ENCODE measurements at regions not wholly inside any gene's neighbourhood (a gene's known extent, or its start where the extent isn't known, plus 50 kb on each side); places are given as distances from the start of the nearest gene placed in this dataset.

DNA sequence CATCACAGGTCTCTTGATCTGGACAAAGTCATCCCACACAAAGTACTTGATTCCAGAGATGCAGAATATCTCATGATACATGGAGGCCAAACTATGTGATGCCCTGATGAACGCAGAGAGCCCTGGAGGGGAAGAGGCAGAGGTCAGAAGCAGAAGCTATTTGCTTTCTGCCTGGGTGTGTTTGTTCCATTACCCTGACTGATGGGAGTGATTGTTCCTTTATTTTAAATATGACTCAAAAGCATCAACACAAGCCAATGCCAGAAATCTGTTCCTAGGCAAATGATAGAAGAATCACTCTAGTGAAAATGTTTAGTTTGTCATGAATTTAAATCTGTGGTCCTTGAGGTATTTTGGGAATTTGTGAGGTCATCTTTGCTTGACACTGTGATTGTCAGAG is 54.7 kb upstream of the GGTLC1 start:
- H3K4me3 Mint-ChIP-seq = no peak overlapping the region
- WGBS (ENCODE audit: insufficient coverage) = no CpG with 5 or more reads among the region's 1 CpG
- no peaks in the 10 kb centered on the region for H3K79me2 ChIP-seq (ENCODE audit: control insufficient read depth, insufficient read depth, low read length)
- H3K4me2 ChIP-seq (replicated peaks; ENCODE audit: low read depth, low read length, poor library complexity, severe bottlenecking) = no peak overlapping the region
- H3K4me3 ChIP-seq (ENCODE audit: control extremely low read depth in 1 of 5, extremely low read depth in 1 of 5, insufficient read depth in 1 of 5, low read depth in 2 of 5, low read length in 4 of 5) = no peak overlapping the region
- ATAC-seq (ENCODE audit: low read depth) = no peak
- ChIA-PET CTCF (no interaction called here), POLR2A (no interaction called here)
- no peak overlapping the region for H2AFZ ChIP-seq (ENCODE audit: insufficient read depth, low read depth, low read length, poor library complexity, severe bottlenecking)
- H3K27ac ChIP-seq (ENCODE audit: low read length in 2 of 2) = no peak overlapping the region
- DNase-seq = no peak
- TF ChIP-seq EZH2 (IDR thresholded peaks at IDR 0.05; ENCODE audit: borderline replicate concordance, insufficient read depth, low read depth, low read length, poor library complexity, severe bottlenecking) (no peak), CTCF (IDR thresholded peaks at IDR 0.05) (no peak)
- peaks cover 6% of the 10 kb centered on the region for H3K27me3 Mint-ChIP-seq
- no peak overlapping the region for H3K9ac ChIP-seq (ENCODE audit: low read length)
- no peaks in the 10 kb centered on the region for H3K4me1 ChIP-seq (ENCODE audit: control insufficient read depth in 2 of 2, insufficient read depth in 2 of 2, low read length in 2 of 2)
- no peaks in the 10 kb centered on the region for H3K36me3 ChIP-seq (replicated peaks in 1 of 2; ENCODE audit: control extremely low read depth in 1 of 2, control insufficient read depth in 1 of 2, extremely low read depth in 1 of 2, insufficient read depth in 2 of 2, low read length in 1 of 2)
- H3K27me3 ChIP-seq (replicated peaks in 1 of 4; ENCODE audit: control extremely low read depth in 1 of 4, control insufficient read depth in 3 of 4, insufficient read depth in 4 of 4, low read length in 3 of 4) = peaks cover 0 to 2% (median 0%) of the 10 kb centered on the region in 4 experiments
- H4K20me1 ChIP-seq (ENCODE audit: control insufficient read depth, insufficient read depth, low read length, poor library complexity, severe bottlenecking) = no peaks in the 10 kb centered on the region
- H3K9me3 ChIP-seq (ENCODE audit: control extremely low read depth in 1 of 3, control insufficient read depth in 2 of 3, insufficient read depth in 1 of 3, low read length in 2 of 3) = no peaks in the 10 kb centered on the region
- intact Hi-C loops (cut with micrococcal nuclease) = no loop called here
- H3K9me3 Mint-ChIP-seq (ENCODE audit: insufficient read depth) = no peaks in the 10 kb centered on the region
- H3K27ac Mint-ChIP-seq = no peak overlapping the region
- H3K4me1 Mint-ChIP-seq = no peaks in the 10 kb centered on the region

DNA sequence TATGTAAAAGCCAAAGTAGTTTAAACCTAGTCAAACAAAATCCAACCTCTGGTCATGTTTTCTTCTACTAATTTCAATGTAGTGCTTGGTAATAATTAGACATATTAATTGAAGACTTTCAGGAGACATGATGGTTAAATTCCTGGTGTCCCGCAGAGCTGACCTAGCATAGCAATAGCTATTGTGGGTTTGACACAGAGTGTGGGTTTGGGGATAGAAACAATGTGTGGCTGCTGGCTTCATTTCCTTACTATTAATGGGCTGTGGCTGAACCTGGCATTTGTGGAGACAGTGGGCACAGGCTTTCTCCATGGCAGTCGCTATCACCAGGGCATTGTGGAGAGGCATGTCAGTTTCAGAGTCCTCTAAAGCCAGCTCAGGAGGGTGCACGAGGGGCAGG is 54.1 kb upstream of the GGTLC1 start:
- no peak overlapping the region for H3K4me3 Mint-ChIP-seq
- ChIA-PET POLR2A (no interaction called here), CTCF (no interaction called here)
- Histone ChIP-seq H3K4me3 (ENCODE audit: control extremely low read depth in 1 of 5, extremely low read depth in 1 of 5, insufficient read depth in 1 of 5, low read depth in 2 of 5, low read length in 4 of 5) (no peak overlapping the region), H4K20me1 (ENCODE audit: control insufficient read depth, insufficient read depth, low read length, poor library complexity, severe bottlenecking) (no peaks in the 10 kb centered on the region), H3K9ac (ENCODE audit: low read length) (no peak overlapping the region), H3K9me3 (ENCODE audit: control extremely low read depth in 1 of 3, control insufficient read depth in 2 of 3, insufficient read depth in 1 of 3, low read length in 2 of 3) (no peaks in the 10 kb centered on the region), H3K79me2 (ENCODE audit: control insufficient read depth, insufficient read depth, low read length) (no peaks in the 10 kb centered on the region), H3K4me2 (replicated peaks; ENCODE audit: low read depth, low read length, poor library complexity, severe bottlenecking) (no peak overlapping the region), H3K27ac (ENCODE audit: low read length in 2 of 2) (no peak overlapping the region), H3K27me3 (replicated peaks in 1 of 4; ENCODE audit: control extremely low read depth in 1 of 4, control insufficient read depth in 3 of 4, insufficient read depth in 4 of 4, low read length in 3 of 4) (peaks cover 0 to 2% (median 0%) of the 10 kb centered on the region in 4 experiments), H2AFZ (ENCODE audit: insufficient read depth, low read depth, low read length, poor library complexity, severe bottlenecking) (no peak overlapping the region), H3K36me3 (replicated peaks in 1 of 2; ENCODE audit: control extremely low read depth in 1 of 2, control insufficient read depth in 1 of 2, extremely low read depth in 1 of 2, insufficient read depth in 2 of 2, low read length in 1 of 2) (no peaks in the 10 kb centered on the region), H3K4me1 (ENCODE audit: control insufficient read depth in 2 of 2, insufficient read depth in 2 of 2, low read length in 2 of 2) (no peaks in the 10 kb centered on the region)
- no peak for ATAC-seq (ENCODE audit: low read depth)
- 100% methylated on average over 1 of the region's 3 CpGs for WGBS (ENCODE audit: insufficient coverage)
- no peak for DNase-seq
- H3K27me3 Mint-ChIP-seq = peaks cover 6% of the 10 kb centered on the region
- TF ChIP-seq EZH2 (IDR thresholded peaks at IDR 0.05; ENCODE audit: borderline replicate concordance, insufficient read depth, low read depth, low read length, poor library complexity, severe bottlenecking) (no peak), CTCF (IDR thresholded peaks at IDR 0.05) (no peak)
- no peak overlapping the region for H3K27ac Mint-ChIP-seq
- H3K9me3 Mint-ChIP-seq (ENCODE audit: insufficient read depth) = no peaks in the 10 kb centered on the region
- intact Hi-C loops (cut with micrococcal nuclease) = no loop called here
- H3K4me1 Mint-ChIP-seq = no peaks in the 10 kb centered on the region
